Endodermal cell (in vitro differentiated cells): ENCODE measurements at regions not wholly inside any gene's neighbourhood (a gene's known extent, or its start where the extent isn't known, plus 50 kb on each side); places are given as distances from the start of the nearest gene placed in this dataset.

Experiments used
- DNase-seq: peaks from one replicate; pipeline ENCODE4 v3.0.0-alpha.2; 2017
- H3K27ac ChIP-seq: 2 replicates; pipeline ENCODE4 v1.5.1; 2013; ENCODE audit warnings: mild to moderate bottlenecking, low read depth, low read length, moderate library complexity
- H3K27me3 ChIP-seq: 2 replicates; pipeline ENCODE4 v1.6.1; 2013; ENCODE audit warnings: mild to moderate bottlenecking, low read length, moderate library complexity; ENCODE audit not compliant: insufficient read depth, control insufficient read depth, poor library complexity, severe bottlenecking
- H3K36me3 ChIP-seq: 2 replicates; pipeline ENCODE4 v1.7.0; 2013; ENCODE audit warnings: mild to moderate bottlenecking, low read length, moderate library complexity; ENCODE audit not compliant: control insufficient read depth, insufficient read depth
- H3K4me1 ChIP-seq: one replicate; pipeline ENCODE4 v1.7.0; 2013; ENCODE audit warnings: low read length; ENCODE audit not compliant: control insufficient read depth, insufficient read depth
- H3K4me3 ChIP-seq: 2 replicates; pipeline ENCODE4 v1.5.1; 2013; ENCODE audit warnings: mild to moderate bottlenecking, low read length, moderate library complexity
- H3K9ac ChIP-seq: 2 replicates; pipeline ENCODE4 v1.6.1; 2013; ENCODE audit warnings: mild to moderate bottlenecking, low read length, moderate library complexity; ENCODE audit not compliant: poor library complexity, severe bottlenecking; ENCODE audit errors: extremely low read depth
- H3K9me3 ChIP-seq: 2 replicates; pipeline ENCODE4 v1.6.1; 2013; ENCODE audit warnings: mild to moderate bottlenecking, low read length, moderate library complexity; ENCODE audit not compliant: control insufficient read depth
- H3K27ac Mint-ChIP-seq: 2 replicates; pipeline ENCODE4 v1.8.0; 2020; ENCODE audit warnings: mixed read lengths
- H3K27me3 Mint-ChIP-seq: 2 replicates; pipeline ENCODE4 v1.8.0; 2021; ENCODE audit warnings: mild to moderate bottlenecking, mixed read lengths; ENCODE audit not compliant: insufficient read depth
- H3K36me3 Mint-ChIP-seq: 2 replicates; pipeline ENCODE4 v1.8.0; 2020; ENCODE audit warnings: low read depth, mixed read lengths
- H3K4me1 Mint-ChIP-seq: 2 replicates; pipeline ENCODE4 v1.8.0; 2020; ENCODE audit warnings: mixed read lengths
- H3K4me3 Mint-ChIP-seq: 2 replicates; pipeline ENCODE4 v1.8.0; 2020; ENCODE audit warnings: mild to moderate bottlenecking, moderate library complexity, mixed read lengths
- H3K9me3 Mint-ChIP-seq: 2 replicates; pipeline ENCODE4 v1.8.0; 2020; ENCODE audit warnings: mild to moderate bottlenecking, mixed read lengths
- WGBS, 2 experiments: methylation state at CpG; one replicate each; pipeline versions ENCODE4 v1.1.5 to v1.1.7; 2013; ENCODE audit warnings: missing lambda C conversion rate in 2 of 2, mixed read lengths in 1 of 2; ENCODE audit not compliant: insufficient coverage in 1 of 2, insufficient read length in 1 of 2; 5-methylcytosine and 5-hydroxymethylcytosine counted together
- TF ChIP-seq, protein P1 (sequence below): fragments of 200-600 bp; sonication (generic); conservative IDR thresholded peaks from 2 replicates; pipeline ENCODE4 v1.5.0; 2021; ENCODE audit warnings: antibody characterized with exemption, mild to moderate bottlenecking

DNA sequence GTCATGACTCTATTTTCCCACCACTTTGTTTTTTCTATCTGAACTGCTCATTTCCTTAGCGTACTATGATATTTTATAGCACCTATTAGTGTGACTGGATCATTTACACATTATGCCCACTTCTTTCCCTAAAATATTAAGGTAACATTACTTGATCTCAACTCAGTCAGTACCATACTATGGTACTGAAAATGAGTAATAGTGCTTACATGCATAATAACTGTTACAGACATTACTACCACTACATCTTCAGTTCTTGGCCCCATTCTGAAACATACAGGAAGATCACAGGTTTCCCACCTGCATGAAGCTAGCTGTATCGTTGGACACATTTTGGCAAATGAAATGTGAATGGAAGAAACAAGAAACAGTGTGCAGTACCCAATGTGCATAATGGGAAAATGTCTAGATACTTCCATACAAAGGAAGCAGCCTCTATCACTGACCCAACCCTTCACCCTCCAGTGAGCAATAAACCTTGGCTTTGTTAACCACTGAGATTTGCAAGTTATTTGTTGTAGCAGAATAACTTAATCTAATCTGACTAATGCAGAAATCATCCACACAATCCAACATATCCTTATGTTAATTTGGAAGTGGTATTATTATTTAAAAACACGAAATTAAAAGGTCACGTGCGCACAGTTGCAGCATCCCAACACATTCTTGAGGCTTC, 108.6 kb upstream of the DOK5 start:
- H3K36me3 ChIP-seq: no peaks in the 10 kb centered on the region
- no peaks in the 10 kb centered on the region for H3K4me1 ChIP-seq
- H3K27ac ChIP-seq: no peak overlapping the region
- Mint-ChIP-seq H3K27ac (no peak overlapping the region), H3K36me3 (no peaks in the 10 kb centered on the region), H3K4me3 (no peak overlapping the region), H3K9me3 (no peaks in the 10 kb centered on the region), H3K27me3 (no peaks in the 10 kb centered on the region), H3K4me1 (peaks cover 7% of the 10 kb centered on the region)
- no peaks in the 10 kb centered on the region for H3K9me3 ChIP-seq
- H3K9ac ChIP-seq: no peak overlapping the region
- TF ChIP-seq, protein P1, sequence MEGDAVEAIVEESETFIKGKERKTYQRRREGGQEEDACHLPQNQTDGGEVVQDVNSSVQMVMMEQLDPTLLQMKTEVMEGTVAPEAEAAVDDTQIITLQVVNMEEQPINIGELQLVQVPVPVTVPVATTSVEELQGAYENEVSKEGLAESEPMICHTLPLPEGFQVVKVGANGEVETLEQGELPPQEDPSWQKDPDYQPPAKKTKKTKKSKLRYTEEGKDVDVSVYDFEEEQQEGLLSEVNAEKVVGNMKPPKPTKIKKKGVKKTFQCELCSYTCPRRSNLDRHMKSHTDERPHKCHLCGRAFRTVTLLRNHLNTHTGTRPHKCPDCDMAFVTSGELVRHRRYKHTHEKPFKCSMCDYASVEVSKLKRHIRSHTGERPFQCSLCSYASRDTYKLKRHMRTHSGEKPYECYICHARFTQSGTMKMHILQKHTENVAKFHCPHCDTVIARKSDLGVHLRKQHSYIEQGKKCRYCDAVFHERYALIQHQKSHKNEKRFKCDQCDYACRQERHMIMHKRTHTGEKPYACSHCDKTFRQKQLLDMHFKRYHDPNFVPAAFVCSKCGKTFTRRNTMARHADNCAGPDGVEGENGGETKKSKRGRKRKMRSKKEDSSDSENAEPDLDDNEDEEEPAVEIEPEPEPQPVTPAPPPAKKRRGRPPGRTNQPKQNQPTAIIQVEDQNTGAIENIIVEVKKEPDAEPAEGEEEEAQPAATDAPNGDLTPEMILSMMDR: no peak
- H3K4me3 ChIP-seq: no peak overlapping the region
- 92 to 94% methylated on average over 2 of the region's 5 CpGs for WGBS, 2 experiments
- no peak for DNase-seq
- H3K27me3 ChIP-seq: no peaks in the 10 kb centered on the region

DNA sequence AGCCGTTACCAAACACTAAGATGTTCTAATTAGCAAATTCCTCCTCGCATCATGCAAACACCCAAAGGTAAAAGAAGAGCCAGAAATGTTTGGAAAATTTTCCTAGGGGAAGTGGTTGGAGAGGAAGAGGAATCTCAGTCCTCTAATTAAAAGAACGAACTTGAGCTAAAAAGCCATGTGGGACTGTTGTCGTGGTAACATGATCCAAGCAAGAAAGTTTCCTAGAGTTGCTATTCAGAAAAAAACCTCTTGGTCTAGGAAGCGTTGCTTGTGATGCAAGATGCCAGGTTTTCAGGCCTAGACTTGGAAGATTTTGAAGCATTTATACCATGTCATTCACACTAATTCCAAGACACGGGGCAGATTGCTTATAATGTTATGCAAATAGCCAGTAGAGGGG, 106.8 kb upstream of the DOK5 start:
- Mint-ChIP-seq H3K27ac (no peak overlapping the region), H3K27me3 (no peaks in the 10 kb centered on the region), H3K4me1 (peaks cover 4% of the 10 kb centered on the region), H3K9me3 (no peaks in the 10 kb centered on the region), H3K36me3 (no peaks in the 10 kb centered on the region), H3K4me3 (no peak overlapping the region)
- Histone ChIP-seq H3K4me3 (no peak overlapping the region), H3K4me1 (no peaks in the 10 kb centered on the region), H3K9me3 (no peaks in the 10 kb centered on the region), H3K27ac (no peak overlapping the region), H3K9ac (no peak overlapping the region), H3K36me3 (no peaks in the 10 kb centered on the region), H3K27me3 (no peaks in the 10 kb centered on the region)
- TF ChIP-seq, protein P1: no peak
- 69 to 80% methylated on average over 2 to 6 of the region's 6 CpGs for WGBS, 2 experiments
- no peak for DNase-seq

DNA sequence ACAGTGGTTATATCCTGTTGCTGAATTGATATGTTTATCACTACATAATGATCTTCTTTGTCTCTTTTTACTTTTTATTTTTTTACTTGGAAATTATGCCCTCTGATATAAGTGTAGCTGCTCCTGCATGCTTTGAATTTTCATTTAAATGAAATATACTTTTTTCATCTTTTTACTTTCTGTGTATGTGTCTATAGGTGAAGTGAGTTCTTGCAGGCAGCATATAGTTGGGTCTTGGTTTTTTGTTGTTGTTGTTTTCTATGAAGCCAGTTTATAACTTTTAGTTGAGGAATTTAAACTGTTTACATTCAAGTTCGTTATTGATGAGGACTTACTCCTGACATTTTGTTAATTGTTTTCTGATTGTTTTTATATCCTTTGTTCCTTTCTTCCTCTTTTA, 103.1 kb upstream of the DOK5 start:
- Histone ChIP-seq H3K27me3 (no peaks in the 10 kb centered on the region), H3K36me3 (no peaks in the 10 kb centered on the region), H3K4me1 (no peaks in the 10 kb centered on the region), H3K9ac (no peak overlapping the region), H3K27ac (no peak overlapping the region), H3K4me3 (no peak overlapping the region), H3K9me3 (no peaks in the 10 kb centered on the region)
- peaks cover 4% of the 10 kb centered on the region for H3K4me1 Mint-ChIP-seq
- H3K27ac Mint-ChIP-seq: no peak overlapping the region
- TF ChIP-seq, protein P1: no peak
- no peak overlapping the region for H3K4me3 Mint-ChIP-seq
- no peak for DNase-seq
- peaks cover 2% of the 10 kb centered on the region for H3K9me3 Mint-ChIP-seq
- WGBS, 2 experiments: no CpG with 5 or more reads among the region's 1 CpG
- no peaks in the 10 kb centered on the region for H3K36me3 Mint-ChIP-seq
- H3K27me3 Mint-ChIP-seq: no peaks in the 10 kb centered on the region
